Stimulated activated naive CD8-positive, alpha-beta T cell treated with anti-CD3 and anti-CD28 coated beads, Interleukin-15, amount 100 ng/mL, for 72 hours (primary cell): ENCODE measurements at regions not wholly inside any gene's neighbourhood (a gene's known extent, or its start where the extent isn't known, plus 50 kb on each side); places are given as distances from the start of the nearest gene placed in this dataset.
A peak's percentile ranks its signal among the peaks of the same experiment; 100 is the strongest.

Experiments
- ATAC-seq: fragments of 150-1000 bp; cut with Tn5 transposase; 2 replicates; pipeline ENCODE4 v1.10.0; 2021; ENCODE audit warnings: mild to moderate bottlenecking, moderate library complexity
- DNase-seq, 2 donors: peaks; one replicate each; pipeline ENCODE4 v3.0.0; 2021 to 2022
- H3K27ac Mint-ChIP-seq, 2 donors: one replicate each; pipeline ENCODE4 v1.8.0; 2022; ENCODE audit warnings: mild to moderate bottlenecking in 2 of 2, mixed read lengths in 2 of 2, moderate library complexity in 2 of 2
- H3K27me3 Mint-ChIP-seq: one replicate; pipeline ENCODE4 v1.8.0; 2022; ENCODE audit warnings: mixed read lengths
- H3K4me1 Mint-ChIP-seq: one replicate; pipeline ENCODE4 v1.8.0; 2022; ENCODE audit warnings: mild to moderate bottlenecking, mixed read lengths
- H3K4me3 Mint-ChIP-seq, 2 donors: one replicate each; pipeline ENCODE4 v1.8.0; 2022; ENCODE audit warnings: mild to moderate bottlenecking in 2 of 2, mixed read lengths in 2 of 2, moderate library complexity in 1 of 2
- H3K9me3 Mint-ChIP-seq, 2 donors: one replicate each; pipeline ENCODE4 v1.8.0; 2022; ENCODE audit warnings: mixed read lengths in 2 of 2

GRCh38 chr13:107210723-107211030 is 642.7 kb upstream of the ARGLU1 start:
- H3K27me3 Mint-ChIP-seq: peaks cover 1% of the 10 kb centered on the region
- DNase-seq (no peak), ATAC-seq (no peak)
- H3K9me3 Mint-ChIP-seq: no peaks in the 10 kb centered on the region
- H3K4me1 Mint-ChIP-seq: no peaks in the 10 kb centered on the region
- no peak overlapping the region for H3K4me3 Mint-ChIP-seq
- H3K27ac Mint-ChIP-seq: no peak overlapping the region

GRCh38 chr13:107209824-107210722 is 642.1 kb upstream of the ARGLU1 start:
- DNase-seq (no peak), ATAC-seq (no peak)
- H3K9me3 Mint-ChIP-seq: no peaks in the 10 kb centered on the region
- H3K27me3 Mint-ChIP-seq: peaks cover 7% of the 10 kb centered on the region
- no peak overlapping the region for H3K4me3 Mint-ChIP-seq
- peak overlapping the region in 1 of 2 donors; percentile 30 for H3K27ac Mint-ChIP-seq
- H3K4me1 Mint-ChIP-seq: no peaks in the 10 kb centered on the region

- no peak overlapping the region for H3K27ac Mint-ChIP-seq
- H3K27me3 Mint-ChIP-seq: peaks cover 9% of the 10 kb centered on the region
- no peak overlapping the region for H3K4me3 Mint-ChIP-seq
- no peaks in the 10 kb centered on the region for H3K4me1 Mint-ChIP-seq
- DNase-seq: no peak
- no peaks in the 10 kb centered on the region for H3K9me3 Mint-ChIP-seq
- ATAC-seq: no peak
Measured at GRCh38 chr13:107208889-107209288, 641.0 kb upstream of the ARGLU1 start.

DNA sequence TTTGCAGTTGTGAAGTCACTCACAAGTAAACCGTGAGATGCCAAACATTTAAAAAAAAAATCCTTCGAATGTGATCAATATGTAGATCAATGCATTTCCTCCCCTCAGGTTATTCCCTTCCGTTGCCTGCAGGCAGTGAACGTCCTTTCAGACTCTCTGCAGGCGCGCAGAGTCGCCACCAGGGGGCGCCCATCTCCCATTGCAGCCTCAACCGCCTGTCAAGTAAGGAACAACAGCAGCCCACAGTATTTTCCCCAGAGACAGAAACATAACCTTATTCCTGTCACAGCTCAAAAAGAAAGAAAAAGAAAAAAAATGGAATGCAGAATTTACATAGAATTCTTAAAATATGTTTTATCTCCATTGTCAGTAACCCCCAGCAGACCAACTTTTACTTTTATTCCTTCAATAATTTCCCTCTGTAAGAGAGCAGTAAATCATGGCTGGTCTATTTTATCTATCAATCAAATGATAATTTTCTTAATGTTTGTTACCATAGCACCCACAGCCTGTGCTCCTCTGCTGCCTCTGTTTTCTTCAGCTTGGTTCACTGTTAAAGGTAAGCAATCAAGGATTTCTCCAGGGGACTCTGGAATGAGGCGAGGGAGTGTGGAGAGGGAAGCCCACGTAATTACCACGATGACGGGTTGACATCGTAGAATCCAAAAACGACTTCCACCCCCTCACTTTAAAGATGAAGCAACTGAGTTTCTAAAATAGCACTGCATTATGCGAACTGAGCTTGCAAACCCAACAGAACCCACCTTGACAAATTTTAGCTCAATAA is 637.6 kb upstream of the ARGLU1 start:
- Mint-ChIP-seq H3K4me3 (no peak overlapping the region), H3K9me3 (no peaks in the 10 kb centered on the region), H3K27me3 (peaks cover 9% of the 10 kb centered on the region), H3K27ac (no peak overlapping the region), H3K4me1 (no peaks in the 10 kb centered on the region)
- ATAC-seq: peak; percentile 72
- DNase-seq: peak; percentile 44 to 46

DNA sequence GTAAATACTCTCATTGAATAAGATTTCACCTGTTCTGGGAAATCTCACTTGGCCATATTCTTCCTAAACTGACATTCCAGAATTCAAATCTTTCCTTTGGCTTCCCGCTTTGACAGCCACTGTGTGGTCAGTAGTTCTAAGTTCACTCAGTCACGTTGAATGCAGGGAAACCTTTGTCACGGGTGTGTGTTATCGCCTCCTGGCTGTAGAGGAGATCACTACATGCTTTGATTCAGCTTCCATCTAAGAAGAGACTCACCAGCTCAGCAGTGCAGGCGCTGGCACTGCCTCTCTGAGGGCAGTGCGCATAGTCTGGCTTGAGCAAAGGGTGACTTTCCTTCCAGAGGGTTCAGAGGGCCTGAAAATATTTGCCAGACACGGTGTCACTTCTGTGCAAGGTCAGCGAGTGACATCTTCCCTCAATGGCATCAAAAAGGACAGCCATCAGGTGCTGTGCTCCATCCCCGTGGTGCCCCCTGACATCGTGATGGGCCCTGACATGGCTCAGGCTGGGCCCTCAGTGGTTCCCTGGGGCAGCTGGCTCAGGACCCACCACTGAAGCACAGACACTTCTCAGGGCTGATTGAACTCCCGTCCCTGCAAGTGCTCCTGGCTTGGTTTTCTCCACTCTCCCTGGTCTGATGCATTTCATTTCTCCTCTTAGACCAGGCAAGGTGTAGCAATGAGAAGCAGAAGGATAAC is 635.4 kb upstream of the ARGLU1 start:
- Mint-ChIP-seq H3K27me3 (peaks cover 9% of the 10 kb centered on the region), H3K9me3 (no peaks in the 10 kb centered on the region), H3K27ac (no peak overlapping the region)

DNA sequence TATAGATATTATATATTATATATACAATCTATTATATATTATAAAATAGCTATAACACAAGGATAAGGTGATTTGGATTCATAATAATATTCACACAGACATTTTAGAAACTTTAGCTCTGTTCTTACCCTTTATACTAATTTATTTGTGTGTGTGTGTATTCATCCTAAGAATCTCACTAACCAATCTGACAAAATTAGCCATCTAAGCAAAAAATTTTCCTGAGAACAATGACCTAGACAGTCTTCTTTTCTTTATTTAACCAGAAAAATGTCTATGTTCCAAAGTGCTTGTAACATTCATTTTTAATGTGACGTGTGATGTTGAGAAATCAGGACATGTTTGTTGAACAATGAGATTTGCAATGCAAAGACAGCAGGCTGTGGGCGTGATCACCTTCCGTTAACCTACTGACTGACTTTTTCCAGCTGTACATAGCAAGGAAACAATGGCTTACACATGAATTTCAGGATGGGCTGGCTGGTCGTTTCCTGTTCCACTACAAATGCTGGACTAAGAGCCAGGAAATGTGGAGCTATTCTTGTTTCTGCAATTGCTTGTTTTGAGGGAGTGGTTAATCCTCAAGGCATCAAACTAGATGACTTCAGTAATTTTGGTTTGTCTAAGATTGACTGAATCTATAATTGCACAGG is 634.6 kb upstream of the ARGLU1 start:
- no peak overlapping the region for H3K4me3 Mint-ChIP-seq
- H3K27ac Mint-ChIP-seq: no peak overlapping the region
- peaks cover 9% of the 10 kb centered on the region for H3K27me3 Mint-ChIP-seq
- H3K9me3 Mint-ChIP-seq: no peaks in the 10 kb centered on the region
- ATAC-seq (no peak), DNase-seq (no peak)
- no peaks in the 10 kb centered on the region for H3K4me1 Mint-ChIP-seq

More for the DNA sequence above, 635.4 kb upstream of the ARGLU1 start:
- DNase-seq (no peak), ATAC-seq (peak; percentile 19)
- H3K4me1 Mint-ChIP-seq: no peaks in the 10 kb centered on the region
- no peak overlapping the region for H3K4me3 Mint-ChIP-seq

GRCh38 chr13:107200491-107200890 is 632.6 kb upstream of the ARGLU1 start:
- DNase-seq: no peak
- H3K27ac Mint-ChIP-seq: no peak overlapping the region
- H3K4me1 Mint-ChIP-seq: no peaks in the 10 kb centered on the region
- peaks cover 0 to 5% of the 10 kb centered on the region in 2 donors for H3K9me3 Mint-ChIP-seq
- peaks cover 6% of the 10 kb centered on the region for H3K27me3 Mint-ChIP-seq
- ATAC-seq: no peak
- no peak overlapping the region for H3K4me3 Mint-ChIP-seq

DNA sequence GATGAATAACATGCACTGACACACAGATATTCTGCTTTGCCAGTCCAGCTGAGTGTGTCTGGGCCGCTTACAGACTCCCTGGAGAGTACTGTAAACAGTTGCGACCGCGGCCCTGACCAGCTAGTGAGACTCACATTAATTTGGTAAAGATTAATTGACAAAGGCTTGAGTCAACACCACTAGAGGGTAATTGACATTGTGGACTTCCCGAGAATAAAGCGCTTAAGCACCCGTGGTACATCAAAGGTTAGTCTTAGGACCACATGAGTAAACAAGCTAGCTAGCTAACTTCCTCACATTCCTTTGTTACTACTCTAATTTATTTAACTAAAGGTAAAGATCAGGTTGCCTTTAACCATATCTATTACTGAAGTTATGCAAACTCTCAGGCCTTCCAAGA is 624.4 kb upstream of the ARGLU1 start:
- H3K4me3 Mint-ChIP-seq: no peak overlapping the region
- DNase-seq: no peak
- peaks cover under 1 to 5% of the 10 kb centered on the region in 2 donors for H3K9me3 Mint-ChIP-seq
- no peaks in the 10 kb centered on the region for H3K4me1 Mint-ChIP-seq
- H3K27ac Mint-ChIP-seq: no peak overlapping the region
- no peak for ATAC-seq
- H3K27me3 Mint-ChIP-seq: no peaks in the 10 kb centered on the region

DNA sequence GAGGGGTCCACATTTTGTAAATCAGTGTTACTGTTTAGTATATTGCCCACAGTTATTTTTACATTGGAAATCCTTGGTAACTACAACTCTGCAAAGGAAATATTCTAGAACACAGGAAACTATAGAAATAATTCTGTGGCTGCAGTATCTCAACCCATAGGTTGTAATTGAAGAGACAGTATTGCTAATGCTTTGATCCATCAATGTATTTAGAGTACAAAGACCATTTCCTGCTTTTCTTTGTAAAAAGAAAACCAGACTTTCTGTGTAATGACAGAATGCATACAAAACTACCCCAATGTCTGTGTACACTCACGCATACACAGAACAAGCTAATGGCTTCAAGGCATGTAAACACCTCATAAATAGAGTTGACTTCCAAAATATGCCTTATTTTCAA is 622.1 kb upstream of the ARGLU1 start:
- H3K27ac Mint-ChIP-seq: no peak overlapping the region
- H3K4me3 Mint-ChIP-seq: no peak overlapping the region
- ATAC-seq (no peak), DNase-seq (no peak)
- H3K27me3 Mint-ChIP-seq: no peaks in the 10 kb centered on the region
- peaks cover 0 to 7% of the 10 kb centered on the region in 2 donors for H3K9me3 Mint-ChIP-seq
- no peaks in the 10 kb centered on the region for H3K4me1 Mint-ChIP-seq

DNA sequence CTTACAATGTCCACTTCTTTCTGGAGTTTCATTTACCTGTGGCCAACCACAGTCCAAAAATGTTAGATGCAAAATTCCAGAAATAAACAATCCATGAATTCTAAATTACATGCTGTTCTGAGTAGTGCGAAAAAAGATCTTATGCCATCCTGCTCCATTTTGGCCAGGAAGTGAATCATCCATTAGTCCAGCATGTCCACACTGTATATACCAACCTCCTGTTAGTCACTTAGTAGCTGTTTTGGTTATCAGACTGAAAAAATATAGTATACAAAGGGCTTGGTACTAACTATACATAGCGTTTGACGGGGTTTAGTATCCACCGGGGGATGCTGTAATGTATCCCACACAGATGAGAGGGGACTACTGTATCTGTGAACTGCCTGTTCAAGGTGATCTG is 618.0 kb upstream of the ARGLU1 start:
- Mint-ChIP-seq H3K9me3 (peaks cover 0 to 7% of the 10 kb centered on the region in 2 donors), H3K27ac (no peak overlapping the region), H3K27me3 (no peaks in the 10 kb centered on the region), H3K4me3 (no peak overlapping the region), H3K4me1 (no peaks in the 10 kb centered on the region)
- ATAC-seq: no peak
- DNase-seq: no peak

GRCh38 chr13:107170270-107170931 is 602.5 kb upstream of the ARGLU1 start:
- Mint-ChIP-seq H3K4me1 (no peaks in the 10 kb centered on the region), H3K27ac (no peak overlapping the region), H3K9me3 (peaks cover 6 to 12% of the 10 kb centered on the region in 2 donors), H3K4me3 (no peak overlapping the region), H3K27me3 (no peaks in the 10 kb centered on the region)
- no peak for ATAC-seq
- DNase-seq: no peak

- no peak overlapping the region for H3K4me3 Mint-ChIP-seq
- H3K27ac Mint-ChIP-seq: no peak overlapping the region
- ATAC-seq: no peak
- H3K9me3 Mint-ChIP-seq: peaks cover 0 to 5% of the 10 kb centered on the region in 2 donors
- no peak for DNase-seq
- no peaks in the 10 kb centered on the region for H3K27me3 Mint-ChIP-seq
- no peaks in the 10 kb centered on the region for H3K4me1 Mint-ChIP-seq
Measured at GRCh38 chr13:107157271-107157670, 589.3 kb upstream of the ARGLU1 start.

DNA sequence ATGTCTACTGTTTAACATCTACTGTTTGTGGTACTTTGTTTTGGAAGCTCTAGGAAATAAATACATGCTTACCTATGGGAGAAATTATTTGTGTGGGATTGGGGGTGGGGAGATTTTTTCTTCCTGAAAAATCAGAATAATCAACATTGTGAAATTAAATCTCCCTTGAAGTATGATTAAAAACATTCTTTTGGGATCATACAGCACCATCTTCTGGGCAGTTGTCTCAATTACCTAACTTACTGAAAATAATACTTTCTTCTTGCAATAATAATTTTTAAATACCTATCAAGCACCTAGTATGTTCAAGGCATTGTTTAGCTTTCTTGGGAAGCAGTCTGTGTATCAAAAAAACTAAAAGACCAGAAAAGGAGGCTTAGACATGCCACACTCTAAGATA is 576.5 kb upstream of the ARGLU1 start:
- Mint-ChIP-seq H3K4me3 (no peak overlapping the region), H3K27me3 (no peaks in the 10 kb centered on the region), H3K4me1 (no peaks in the 10 kb centered on the region), H3K9me3 (peaks cover 7 to 9% of the 10 kb centered on the region in 2 donors), H3K27ac (no peak overlapping the region)
- ATAC-seq (no peak), DNase-seq (no peak)

- Mint-ChIP-seq H3K4me3 (no peak overlapping the region), H3K9me3 (peaks cover 0 to 2% of the 10 kb centered on the region in 2 donors), H3K4me1 (no peaks in the 10 kb centered on the region), H3K27me3 (no peaks in the 10 kb centered on the region), H3K27ac (peak overlapping the region in 1 of 2 donors; percentile 52)
- no peak for DNase-seq
- ATAC-seq: no peak
Measured at GRCh38 chr13:107141767-107142166, 573.8 kb upstream of the ARGLU1 start.

GRCh38 chr13:107139006-107139405 is 571.1 kb upstream of the ARGLU1 start:
- DNase-seq (no peak), ATAC-seq (no peak)
- Mint-ChIP-seq H3K27me3 (no peaks in the 10 kb centered on the region), H3K27ac (no peak overlapping the region), H3K9me3 (peaks cover 0 to 7% of the 10 kb centered on the region in 2 donors), H3K4me3 (no peak overlapping the region), H3K4me1 (no peaks in the 10 kb centered on the region)
